Esophagus muscularis mucosa (tissue), 4 donors: ENCODE measurements at regions not wholly inside any gene's neighbourhood (a gene's known extent, or its start where the extent isn't known, plus 50 kb on each side); places are given as distances from the start of the nearest gene placed in this dataset.
"Not testable (repeated sequence)": the region's sequence is repeated elsewhere in the genome, so short reads cannot be mapped to it uniquely, and the experiment has no call there.

Source experiments
- DNase-seq: peaks from one replicate; pipeline ENCODE4 v3.0.0-alpha.2; 2017; ENCODE audit errors: extremely low spot score
- H3K27ac ChIP-seq, 4 donors: fragments of 200-600 bp; sonication (generic); replicated peaks in 1 of 4; 1 replicate in 3 of 4; 2 replicates in 1 of 4; pipeline ENCODE4 v1.5.1; 2016 to 2019; ENCODE audit warnings: mild to moderate bottlenecking in 1 of 4
- H3K27me3 ChIP-seq, 4 donors: fragments of 200-600 bp; sonication (generic); one replicate each; pipeline versions ENCODE4 v1.5.1 to v1.6.0; 2016 to 2019
- H3K36me3 ChIP-seq, 4 donors: fragments of 200-600 bp; sonication (generic); one replicate each; pipeline ENCODE4 v1.5.1; 2016 to 2019
- H3K4me1 ChIP-seq, 4 donors: fragments of 200-600 bp; sonication (generic); one replicate each; pipeline ENCODE4 v1.5.1; 2016 to 2019
- H3K4me3 ChIP-seq, 4 donors: fragments of 200-600 bp; sonication (generic); 1 replicate in 2 of 4; 2 replicates in 2 of 4; pipeline ENCODE4 v1.5.1; 2016 to 2019; ENCODE audit warnings: mild to moderate bottlenecking in 4 of 4, moderate library complexity in 1 of 4
- H3K9me3 ChIP-seq, 4 donors: fragments of 200-600 bp; sonication (generic); 1 replicate in 3 of 4; 2 replicates in 1 of 4; pipeline ENCODE4 v1.5.1; 2016 to 2019
- CTCF ChIP-seq, 3 experiments: fragments of 200-600 bp in 2 of 3; fragments of 450-650 bp in 1 of 3; sonication (generic) in 2 of 3; IDR thresholded peaks; one replicate each; pipeline ENCODE4 v1.5.1; 2017 to 2019; ENCODE audit warnings: antibody characterized with exemption in 3 of 3, mild to moderate bottlenecking in 2 of 3, moderate library complexity in 1 of 3
- EP300 ChIP-seq: sonication (generic); formaldehyde crosslinking; IDR thresholded peaks from one replicate; pipeline ENCODE4 v1.6.1; 2017; ENCODE audit warnings: antibody characterized with exemption
- POLR2A ChIP-seq: fragments of 450-650 bp; IDR thresholded peaks from one replicate; pipeline ENCODE4 v1.6.1; 2017; ENCODE audit warnings: antibody characterized with exemption, moderate library complexity, mild to moderate bottlenecking, low read depth
- POLR2AphosphoS5 ChIP-seq, 2 donors: sonication (generic); formaldehyde crosslinking; IDR thresholded peaks; one replicate each; pipeline ENCODE4 v1.6.1; 2017; ENCODE audit warnings: antibody characterized with exemption in 2 of 2
- WGBS: methylation state at CpG from one replicate; pipeline ENCODE4 v1.1.5; 2018; 5-methylcytosine and 5-hydroxymethylcytosine counted together
- intact Hi-C: fragments of 100-400 bp; cut with DNase I; formaldehyde crosslinking; loops from one replicate; pipeline ENCODE4 v1.15.1; 2023

GRCh38 chr11:38392176-38392575 is 1794.1 kb upstream of the RAG2 start:
- 97% methylated on average over 1 of the region's 1 CpG for WGBS
- TF ChIP-seq EP300 (no peak), POLR2A (no peak), CTCF (IDR thresholded peaks at IDR 0.05) (no peak), POLR2AphosphoS5 (IDR thresholded peaks at IDR 0.05) (no peak)
- H3K9me3 ChIP-seq, result no peaks in the 10 kb centered on the region

GRCh38 chr11:38384568-38384967 is 1786.5 kb upstream of the RAG2 start:
- Histone ChIP-seq H3K4me1 (no peaks in the 10 kb centered on the region), H3K36me3 (no peaks in the 10 kb centered on the region), H3K27ac (no peak overlapping the region), H3K4me3 (no peak overlapping the region), H3K9me3 (no peaks in the 10 kb centered on the region), H3K27me3 (no peaks in the 10 kb centered on the region)
- intact Hi-C loops, result no loop called here
- TF ChIP-seq POLR2AphosphoS5 (IDR thresholded peaks at IDR 0.05) (no peak), CTCF (IDR thresholded peaks at IDR 0.05) (no peak), EP300 (no peak), POLR2A (no peak)
- 66% methylated on average over 4 of the region's 4 CpGs for WGBS
- no peak for DNase-seq

More at GRCh38 chr11:38392176-38392575, 1794.1 kb upstream of the RAG2 start:
- no peaks in the 10 kb centered on the region for H3K27me3 ChIP-seq
- H3K36me3 ChIP-seq, result no peaks in the 10 kb centered on the region
- intact Hi-C loops, result no loop called here
- no peak overlapping the region for H3K4me3 ChIP-seq
- DNase-seq, result no peak
- no peaks in the 10 kb centered on the region for H3K4me1 ChIP-seq
- no peak overlapping the region for H3K27ac ChIP-seq

- DNase-seq, result no peak
- intact Hi-C loops, result no loop called here
Measured at GRCh38 chr11:38365274-38365673, 1767.2 kb upstream of the RAG2 start.

GRCh38 chr11:38356255-38356654 is 1758.2 kb upstream of the RAG2 start:
- H3K27me3 ChIP-seq, result no peaks in the 10 kb centered on the region
- H3K4me1 ChIP-seq, result no peaks in the 10 kb centered on the region
- H3K27ac ChIP-seq, result no peak overlapping the region
- TF ChIP-seq POLR2AphosphoS5 (IDR thresholded peaks at IDR 0.05) (no peak), POLR2A (no peak), CTCF (IDR thresholded peaks at IDR 0.05) (no peak), EP300 (no peak)
- intact Hi-C loops, result no loop called here
- H3K36me3 ChIP-seq, result no peaks in the 10 kb centered on the region
- WGBS, result 84% methylated on average over 2 of the region's 2 CpGs
- DNase-seq, result no peak
- peaks cover 0 to 9% (median 2%) of the 10 kb centered on the region in 4 donors for H3K9me3 ChIP-seq
- no peak overlapping the region for H3K4me3 ChIP-seq

More at GRCh38 chr11:38365274-38365673, 1767.2 kb upstream of the RAG2 start:
- Histone ChIP-seq H3K4me3 (no peak overlapping the region), H3K36me3 (no peaks in the 10 kb centered on the region), H3K9me3 (no peaks in the 10 kb centered on the region), H3K27me3 (no peaks in the 10 kb centered on the region), H3K27ac (no peak overlapping the region), H3K4me1 (no peaks in the 10 kb centered on the region)
- 92% methylated on average over 3 of the region's 3 CpGs for WGBS
- TF ChIP-seq POLR2A (no peak), EP300 (no peak), CTCF (IDR thresholded peaks at IDR 0.05) (no peak), POLR2AphosphoS5 (IDR thresholded peaks at IDR 0.05) (no peak)

GRCh38 chr11:38345286-38345685 is 1747.2 kb upstream of the RAG2 start:
- intact Hi-C loops, result no loop called here
- TF ChIP-seq POLR2AphosphoS5 (IDR thresholded peaks at IDR 0.05) (no peak), EP300 (no peak), POLR2A (no peak), CTCF (IDR thresholded peaks at IDR 0.05) (no peak)
- no peak for DNase-seq
- 94% methylated on average over 3 of the region's 3 CpGs for WGBS
- H3K36me3 ChIP-seq, result no peaks in the 10 kb centered on the region
- H3K9me3 ChIP-seq, result peaks cover 0 to 10% (median 7%) of the 10 kb centered on the region in 4 donors
- no peaks in the 10 kb centered on the region for H3K4me1 ChIP-seq
- H3K27me3 ChIP-seq, result no peaks in the 10 kb centered on the region
- no peak overlapping the region for H3K4me3 ChIP-seq
- no peak overlapping the region for H3K27ac ChIP-seq

GRCh38 chr11:38341612-38342011 is 1743.6 kb upstream of the RAG2 start:
- H3K4me3 ChIP-seq, H3K27ac ChIP-seq, H3K4me1 ChIP-seq, H3K27me3 ChIP-seq, H3K36me3 ChIP-seq, H3K9me3 ChIP-seq, intact Hi-C loops, DNase-seq: not testable (repeated sequence)
- 90% methylated on average over 2 of the region's 2 CpGs for WGBS
